ENCODE measurements at regions not wholly inside any gene's neighbourhood (a gene's known extent, or its start where the extent isn't known, plus 50 kb on each side); places are given as distances from the start of the nearest gene placed in this dataset.
"Not testable (repeated sequence)": the region's sequence is repeated elsewhere in the genome, so short reads cannot be mapped to it uniquely, and the experiment has no call there.

DNA sequence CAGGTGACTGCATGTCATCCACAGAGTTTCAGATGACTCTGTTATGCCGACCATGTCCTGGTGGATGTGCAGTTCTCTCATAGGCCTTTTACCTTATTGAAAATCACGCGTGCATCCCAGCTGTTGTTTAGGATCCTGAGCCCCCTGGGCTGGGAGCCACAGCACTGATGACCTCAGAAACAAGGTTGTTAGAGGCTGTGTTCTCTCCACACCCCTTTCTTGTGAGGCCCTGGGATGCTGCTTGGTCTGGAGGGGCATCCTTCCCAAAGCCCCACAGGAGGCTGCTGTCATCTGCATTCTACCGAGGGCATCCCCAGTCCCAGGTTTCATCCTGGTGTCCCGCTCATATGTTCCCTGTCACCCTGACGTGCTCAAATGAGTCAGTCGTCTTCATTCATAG is 76.5 kb upstream of the IRX4 start:
- no peaks in the 10 kb centered on the region for H3K36me3 ChIP-seq
- TF ChIP-seq EP300 (IDR thresholded peaks at IDR 0.05) (no peak), POLR2A (IDR thresholded peaks at IDR 0.05) (no peak)
- TF ChIP-seq, protein P1, sequence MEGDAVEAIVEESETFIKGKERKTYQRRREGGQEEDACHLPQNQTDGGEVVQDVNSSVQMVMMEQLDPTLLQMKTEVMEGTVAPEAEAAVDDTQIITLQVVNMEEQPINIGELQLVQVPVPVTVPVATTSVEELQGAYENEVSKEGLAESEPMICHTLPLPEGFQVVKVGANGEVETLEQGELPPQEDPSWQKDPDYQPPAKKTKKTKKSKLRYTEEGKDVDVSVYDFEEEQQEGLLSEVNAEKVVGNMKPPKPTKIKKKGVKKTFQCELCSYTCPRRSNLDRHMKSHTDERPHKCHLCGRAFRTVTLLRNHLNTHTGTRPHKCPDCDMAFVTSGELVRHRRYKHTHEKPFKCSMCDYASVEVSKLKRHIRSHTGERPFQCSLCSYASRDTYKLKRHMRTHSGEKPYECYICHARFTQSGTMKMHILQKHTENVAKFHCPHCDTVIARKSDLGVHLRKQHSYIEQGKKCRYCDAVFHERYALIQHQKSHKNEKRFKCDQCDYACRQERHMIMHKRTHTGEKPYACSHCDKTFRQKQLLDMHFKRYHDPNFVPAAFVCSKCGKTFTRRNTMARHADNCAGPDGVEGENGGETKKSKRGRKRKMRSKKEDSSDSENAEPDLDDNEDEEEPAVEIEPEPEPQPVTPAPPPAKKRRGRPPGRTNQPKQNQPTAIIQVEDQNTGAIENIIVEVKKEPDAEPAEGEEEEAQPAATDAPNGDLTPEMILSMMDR (IDR thresholded peaks at IDR 0.05) = no peak
- H3K27me3 ChIP-seq = no peaks in the 10 kb centered on the region
- H3K4me1 ChIP-seq = no peaks in the 10 kb centered on the region
- peaks cover 0 to 4% (median 0%) of the 10 kb centered on the region in 4 donors for H3K9me3 ChIP-seq
- H3K27ac ChIP-seq = no peak overlapping the region
- H3K4me3 ChIP-seq = no peak overlapping the region
- no peak for DNase-seq (ENCODE audit: low spot score in 2 of 2)
- 80 to 82% methylated on average over 7 of the region's 7 CpGs for WGBS, 2 donors

DNA sequence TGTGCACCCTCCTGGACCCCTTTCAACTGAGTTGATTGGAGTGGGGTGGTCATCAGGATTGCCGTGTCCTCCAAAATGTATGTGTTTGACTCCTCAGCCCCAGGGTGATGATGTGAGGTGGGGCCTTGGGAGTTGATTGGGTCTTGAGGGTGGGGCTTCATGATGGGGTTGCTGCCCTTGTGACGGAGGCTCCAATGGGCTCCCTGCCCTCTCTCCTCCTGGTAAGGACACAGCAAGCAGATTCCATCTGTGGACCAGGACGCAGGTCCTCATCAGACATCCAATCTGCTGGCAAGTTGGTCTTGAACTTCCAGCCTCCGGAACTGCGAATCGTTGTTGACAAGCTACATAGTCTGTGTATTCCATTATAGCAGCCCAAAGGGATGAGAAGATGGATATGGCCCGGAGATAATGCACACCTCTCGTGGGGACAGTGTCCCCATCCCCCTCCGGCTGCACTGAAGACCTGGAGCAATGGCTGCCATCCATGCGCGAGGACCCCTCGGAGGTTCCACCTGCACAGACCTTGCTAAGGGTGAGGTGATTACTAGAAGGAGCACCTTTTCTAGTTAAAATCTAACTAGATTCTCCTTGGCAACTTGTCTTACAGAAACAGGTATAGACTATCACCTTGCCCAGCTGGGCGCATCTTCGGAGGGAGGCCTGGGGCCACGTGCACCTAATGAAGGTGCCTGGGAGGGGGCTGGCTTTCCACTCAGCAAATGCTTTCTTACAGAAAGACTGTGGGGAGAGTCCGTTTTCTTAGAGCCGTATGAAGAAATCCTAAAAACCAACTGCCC is 75.7 kb upstream of the IRX4 start:
- no peaks in the 10 kb centered on the region for H3K9me3 ChIP-seq
- TF ChIP-seq, protein P1 (IDR thresholded peaks at IDR 0.05) = no peak
- TF ChIP-seq EP300 (IDR thresholded peaks at IDR 0.05) (no peak), POLR2A (IDR thresholded peaks at IDR 0.05) (no peak)
- WGBS, 2 donors = 90 to 91% methylated on average over 17 of the region's 17 CpGs

DNA sequence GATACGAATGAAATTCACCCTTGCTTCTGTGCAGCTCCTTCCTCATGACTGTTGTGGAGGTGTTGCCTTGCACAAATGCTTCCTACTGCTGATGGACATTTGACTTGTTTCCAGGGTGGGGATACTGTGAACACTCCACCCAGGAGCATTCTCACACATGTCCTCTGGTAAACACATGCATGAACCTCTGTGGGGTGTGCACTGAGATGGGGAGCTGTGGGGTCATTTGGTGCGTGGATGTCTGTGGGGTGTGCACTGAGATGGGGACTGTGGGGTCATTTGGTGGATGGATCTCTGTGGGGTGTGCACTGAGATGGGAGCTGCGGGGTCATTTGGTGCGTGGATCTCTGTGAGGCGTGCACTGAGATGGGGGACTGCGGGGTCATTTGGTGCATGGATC is 72.9 kb upstream of the IRX4 start:
- H3K4me3 ChIP-seq = no peak overlapping the region
- TF ChIP-seq EP300 (IDR thresholded peaks at IDR 0.05) = no peak
- no peak for TF ChIP-seq POLR2A (IDR thresholded peaks at IDR 0.05)
- TF ChIP-seq, protein P1 (IDR thresholded peaks at IDR 0.05) = no peak
- H3K36me3 ChIP-seq = no peaks in the 10 kb centered on the region
- H3K27me3 ChIP-seq = no peaks in the 10 kb centered on the region
- DNase-seq (ENCODE audit: low spot score in 2 of 2) = no peak
- WGBS, 2 donors = 96 to 97% methylated on average over 6 of the region's 6 CpGs
- H3K4me1 ChIP-seq = no peaks in the 10 kb centered on the region
- no peaks in the 10 kb centered on the region for H3K9me3 ChIP-seq
- H3K27ac ChIP-seq = no peak overlapping the region

More for the DNA sequence above, 75.7 kb upstream of the IRX4 start:
- Histone ChIP-seq H3K27ac (no peak overlapping the region), H3K4me1 (no peaks in the 10 kb centered on the region), H3K27me3 (no peaks in the 10 kb centered on the region), H3K36me3 (no peaks in the 10 kb centered on the region), H3K4me3 (no peak overlapping the region)
- DNase-seq (ENCODE audit: low spot score in 2 of 2) = no peak

DNA sequence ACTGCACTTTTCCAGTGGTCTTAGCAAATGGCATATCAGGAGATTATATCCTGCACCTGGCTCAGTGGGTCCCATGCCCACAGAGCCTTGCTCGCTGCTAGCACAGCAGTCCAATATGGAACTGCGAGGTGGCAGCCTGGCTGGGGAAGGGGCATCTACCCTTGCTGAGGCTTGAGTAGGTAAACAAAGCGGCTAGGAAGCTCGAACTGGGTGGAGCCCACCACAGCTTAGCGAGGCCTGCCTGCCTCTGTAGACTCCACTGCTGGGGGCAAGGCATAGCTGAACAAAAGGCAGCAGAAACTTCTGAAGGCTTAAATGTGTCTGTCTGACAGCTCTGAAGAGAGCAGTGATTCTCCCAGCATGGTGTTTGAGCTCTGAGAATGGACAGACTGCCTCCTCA is 71.0 kb upstream of the IRX4 start:
- not testable (repeated sequence) for H3K4me3 ChIP-seq; H3K9me3 ChIP-seq; H3K27me3 ChIP-seq; H3K4me1 ChIP-seq; H3K36me3 ChIP-seq; DNase-seq (ENCODE audit: low spot score in 2 of 2); H3K27ac ChIP-seq
- WGBS, 2 donors = 85 to 87% methylated on average over 5 of the region's 5 CpGs

DNA sequence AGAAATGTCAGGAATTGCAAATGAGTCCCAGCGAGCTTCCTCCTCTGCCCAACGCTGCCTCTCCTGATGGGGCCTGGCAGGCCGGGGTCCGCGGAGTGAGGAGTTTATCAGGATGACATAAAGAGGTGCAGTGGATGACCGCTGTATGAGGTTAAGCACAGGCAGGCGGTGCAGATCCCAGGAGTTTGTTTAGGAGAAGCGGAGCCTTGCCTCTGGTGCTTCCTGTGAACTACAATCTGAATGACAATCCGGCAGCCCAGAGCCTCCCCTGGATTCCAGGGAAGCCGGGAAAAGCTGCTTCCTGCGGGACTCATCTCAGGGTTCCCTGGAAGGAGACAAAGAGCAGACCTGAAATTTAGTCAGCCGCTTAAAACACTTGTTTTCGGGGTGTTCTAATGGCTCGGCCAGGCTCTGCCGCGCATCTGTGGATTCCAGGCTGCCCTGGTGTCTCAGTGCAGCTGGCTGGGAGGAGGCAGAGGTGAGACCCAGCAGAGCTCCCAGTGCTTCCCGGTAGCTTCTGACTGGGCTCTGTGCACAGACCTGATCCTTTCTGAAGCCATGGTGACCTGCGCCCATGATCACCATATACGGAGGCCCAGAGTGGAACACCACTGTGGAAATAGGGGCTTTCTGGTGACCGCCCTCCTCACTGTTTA is 69.8 kb upstream of the IRX4 start:
- TF ChIP-seq POLR2A (IDR thresholded peaks at IDR 0.05) = no peak
- no peak for TF ChIP-seq EP300 (IDR thresholded peaks at IDR 0.05)
- TF ChIP-seq, protein P1 (IDR thresholded peaks at IDR 0.05) = no peak
- DNase-seq (ENCODE audit: low spot score in 2 of 2) = no peak
- no peaks in the 10 kb centered on the region for H3K27me3 ChIP-seq
- no peaks in the 10 kb centered on the region for H3K36me3 ChIP-seq
- H3K4me1 ChIP-seq = no peaks in the 10 kb centered on the region
- H3K4me3 ChIP-seq = no peak overlapping the region
- no peaks in the 10 kb centered on the region for H3K9me3 ChIP-seq
- 25 to 26% methylated on average over 16 to 20 of the region's 20 CpGs for WGBS, 2 donors
- H3K27ac ChIP-seq = no peak overlapping the region
